Left ventricle myocardium inferior (tissue), 1 donor: ENCODE measurements at regions not wholly inside any gene's neighbourhood (a gene's known extent, or its start where the extent isn't known, plus 50 kb on each side); places are given as distances from the start of the nearest gene placed in this dataset.

ENCODE experiments used
- DNase-seq: peaks from one replicate; pipeline ENCODE4 v3.0.0-alpha.2; 2020
- H3K27ac ChIP-seq: fragments of 200-600 bp; replicated peaks from 2 replicates; pipeline ENCODE4 v1.8.0; 2021
- H3K27me3 ChIP-seq: fragments of 200-600 bp; 2 replicates; pipeline ENCODE4 v1.8.0; 2021; ENCODE audit warnings: low read depth
- H3K36me3 ChIP-seq: fragments of 200-600 bp; 2 replicates; pipeline ENCODE4 v1.8.0; 2021
- H3K4me1 ChIP-seq: fragments of 200-600 bp; 2 replicates; pipeline ENCODE4 v1.8.0; 2021
- H3K4me3 ChIP-seq: fragments of 200-600 bp; 2 replicates; pipeline ENCODE4 v1.8.0; 2021; ENCODE audit warnings: mild to moderate bottlenecking, moderate library complexity
- H3K9me3 ChIP-seq: fragments of 200-600 bp; replicated peaks from 2 replicates; pipeline ENCODE4 v1.8.0; 2021
- intact Hi-C: fragments of 100-400 bp; cut with micrococcal nuclease; formaldehyde crosslinking; loops from one replicate; pipeline ENCODE4 v1.11.0; 2022
- TF ChIP-seq, protein P1 (sequence below): fragments of 200-600 bp; IDR thresholded peaks from 2 replicates; pipeline ENCODE4 v1.8.0; 2021; ENCODE audit warnings: antibody characterized with exemption, mild to moderate bottlenecking, borderline replicate concordance
- donor health status: DM: no; HTN: yes; CAD: no; lungs with severe emphysema.

DNA sequence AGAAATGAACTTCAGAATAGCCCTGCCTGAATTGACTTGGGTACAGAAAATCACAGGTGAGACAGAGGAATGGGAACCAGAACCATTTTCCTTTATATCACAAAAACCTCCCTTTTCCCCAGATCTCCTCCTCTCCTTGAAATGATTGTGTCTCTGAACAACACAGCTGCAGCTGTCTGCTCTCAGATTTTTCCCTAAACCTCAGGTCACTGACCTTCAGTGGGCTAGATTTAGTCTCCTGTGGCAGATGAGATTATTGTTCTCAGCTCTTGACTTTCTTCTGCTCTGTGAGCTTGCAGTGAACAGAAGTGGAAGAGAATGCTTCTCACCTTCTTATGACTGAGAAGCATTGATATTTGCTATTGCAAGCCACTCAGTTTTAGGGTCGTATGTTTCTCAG, 92.3 kb upstream of the FAM20A start:
- Histone ChIP-seq H3K4me3 (no peak overlapping the region), H3K4me1 (no peaks in the 10 kb centered on the region), H3K9me3 (no peaks in the 10 kb centered on the region), H3K27me3 (no peaks in the 10 kb centered on the region), H3K27ac (no peak overlapping the region), H3K36me3 (no peaks in the 10 kb centered on the region)
- TF ChIP-seq, protein P1, sequence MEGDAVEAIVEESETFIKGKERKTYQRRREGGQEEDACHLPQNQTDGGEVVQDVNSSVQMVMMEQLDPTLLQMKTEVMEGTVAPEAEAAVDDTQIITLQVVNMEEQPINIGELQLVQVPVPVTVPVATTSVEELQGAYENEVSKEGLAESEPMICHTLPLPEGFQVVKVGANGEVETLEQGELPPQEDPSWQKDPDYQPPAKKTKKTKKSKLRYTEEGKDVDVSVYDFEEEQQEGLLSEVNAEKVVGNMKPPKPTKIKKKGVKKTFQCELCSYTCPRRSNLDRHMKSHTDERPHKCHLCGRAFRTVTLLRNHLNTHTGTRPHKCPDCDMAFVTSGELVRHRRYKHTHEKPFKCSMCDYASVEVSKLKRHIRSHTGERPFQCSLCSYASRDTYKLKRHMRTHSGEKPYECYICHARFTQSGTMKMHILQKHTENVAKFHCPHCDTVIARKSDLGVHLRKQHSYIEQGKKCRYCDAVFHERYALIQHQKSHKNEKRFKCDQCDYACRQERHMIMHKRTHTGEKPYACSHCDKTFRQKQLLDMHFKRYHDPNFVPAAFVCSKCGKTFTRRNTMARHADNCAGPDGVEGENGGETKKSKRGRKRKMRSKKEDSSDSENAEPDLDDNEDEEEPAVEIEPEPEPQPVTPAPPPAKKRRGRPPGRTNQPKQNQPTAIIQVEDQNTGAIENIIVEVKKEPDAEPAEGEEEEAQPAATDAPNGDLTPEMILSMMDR, result no peak
- intact Hi-C loops, result no loop called here
- DNase-seq, result no peak

DNA sequence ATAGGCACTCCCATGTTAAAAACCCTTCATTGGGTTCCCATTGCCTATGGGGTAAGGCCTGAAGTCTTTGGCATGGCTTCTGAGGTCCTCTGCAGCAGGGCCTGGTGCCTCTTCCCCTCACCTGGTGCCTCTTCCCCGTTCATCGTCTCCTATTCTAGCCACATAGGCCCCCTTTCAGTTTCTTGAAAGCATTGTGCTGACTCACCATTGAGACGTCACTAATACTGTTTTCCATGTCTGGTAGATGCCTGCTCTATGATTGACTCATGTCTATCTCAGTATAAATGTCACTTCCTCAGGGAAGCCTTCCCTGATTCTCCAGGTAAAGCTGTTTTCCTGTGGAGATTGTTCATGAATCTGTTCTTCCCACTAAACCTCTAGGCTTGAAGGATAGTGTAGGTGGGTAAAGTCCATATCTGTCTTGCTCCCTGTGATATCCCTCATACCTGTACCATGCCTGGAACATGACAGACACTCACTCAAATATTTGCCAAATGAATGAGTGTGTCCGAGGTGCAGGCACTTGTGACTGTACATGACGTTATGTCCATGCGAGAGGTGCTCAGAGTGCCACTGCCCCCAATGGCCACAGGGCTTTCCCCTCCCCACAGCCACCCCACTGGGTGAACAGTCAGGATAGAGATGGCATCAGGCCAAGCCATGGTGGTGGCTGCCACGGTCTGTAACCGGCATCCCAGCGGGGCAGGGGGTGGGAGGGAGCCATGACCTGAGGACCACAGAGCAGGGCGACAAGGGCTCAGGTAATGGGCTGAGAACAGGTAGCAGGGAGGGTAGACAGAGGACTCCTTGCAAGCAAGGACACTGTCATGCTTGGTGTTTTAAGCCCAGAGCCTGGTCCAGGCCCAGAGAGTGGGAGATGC, 85.2 kb upstream of the FAM20A start:
- intact Hi-C loops, result no loop called here
- Histone ChIP-seq H3K27ac (peak overlapping the region; percentile 60), H3K4me1 (peaks cover 14% of the 10 kb centered on the region), H3K4me3 (no peak overlapping the region), H3K9me3 (no peaks in the 10 kb centered on the region), H3K27me3 (no peaks in the 10 kb centered on the region), H3K36me3 (no peaks in the 10 kb centered on the region)
- TF ChIP-seq, protein P1, result no peak
- no peak for DNase-seq

DNA sequence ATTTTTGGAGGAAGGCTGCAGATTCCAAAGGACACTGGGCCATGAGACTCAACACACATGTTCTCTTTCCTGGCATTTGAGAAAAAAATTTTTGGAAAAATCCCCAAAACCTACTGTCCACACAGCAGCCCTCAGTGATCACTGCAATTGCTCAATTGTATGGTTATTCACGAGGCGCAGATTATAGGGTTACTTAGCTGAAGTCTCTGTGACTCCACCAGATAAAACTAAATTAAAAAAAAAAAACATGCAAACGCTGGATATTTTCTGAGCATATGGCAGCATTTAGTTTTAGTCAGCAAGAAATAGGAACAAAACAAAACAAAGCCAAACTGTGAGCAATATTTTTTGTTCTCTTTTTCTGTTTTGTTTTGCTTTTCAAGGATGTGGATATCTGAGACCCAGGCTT, 83.8 kb upstream of the FAM20A start:
- TF ChIP-seq, protein P1, result no peak
- H3K9me3 ChIP-seq, result no peaks in the 10 kb centered on the region
- no peaks in the 10 kb centered on the region for H3K27me3 ChIP-seq
- intact Hi-C loops, result no loop called here
- H3K36me3 ChIP-seq, result no peaks in the 10 kb centered on the region
- H3K4me1 ChIP-seq, result peaks cover 14% of the 10 kb centered on the region
- DNase-seq, result no peak
- no peak overlapping the region for H3K4me3 ChIP-seq
- peak overlapping the region; percentile 60 for H3K27ac ChIP-seq

DNA sequence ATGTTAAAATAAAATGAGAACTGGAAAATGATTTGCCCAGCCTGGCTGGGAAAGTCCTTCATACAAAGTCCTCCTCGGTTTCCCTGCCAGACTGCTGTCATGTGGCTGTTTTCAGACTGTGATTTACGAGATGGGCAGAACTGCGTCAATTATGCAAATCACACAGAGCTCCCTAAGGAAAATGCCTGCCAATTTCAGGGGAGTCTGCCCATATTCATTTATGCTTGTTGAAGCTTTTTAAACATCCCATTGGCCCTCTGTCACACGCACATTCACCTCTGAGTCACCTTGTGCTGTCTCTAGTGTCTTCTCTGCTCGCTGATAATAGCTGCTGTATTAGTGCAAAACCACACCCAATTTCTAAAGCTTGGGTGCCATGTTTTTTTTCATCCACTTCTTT, 81.7 kb upstream of the FAM20A start:
- no peaks in the 10 kb centered on the region for H3K36me3 ChIP-seq
- TF ChIP-seq, protein P1, result no peak
- H3K27me3 ChIP-seq, result no peaks in the 10 kb centered on the region
- H3K9me3 ChIP-seq, result no peaks in the 10 kb centered on the region
- no peak overlapping the region for H3K27ac ChIP-seq
- H3K4me1 ChIP-seq, result peaks cover 14% of the 10 kb centered on the region
- intact Hi-C loops, result no loop called here
- DNase-seq, result no peak
- H3K4me3 ChIP-seq, result no peak overlapping the region

DNA sequence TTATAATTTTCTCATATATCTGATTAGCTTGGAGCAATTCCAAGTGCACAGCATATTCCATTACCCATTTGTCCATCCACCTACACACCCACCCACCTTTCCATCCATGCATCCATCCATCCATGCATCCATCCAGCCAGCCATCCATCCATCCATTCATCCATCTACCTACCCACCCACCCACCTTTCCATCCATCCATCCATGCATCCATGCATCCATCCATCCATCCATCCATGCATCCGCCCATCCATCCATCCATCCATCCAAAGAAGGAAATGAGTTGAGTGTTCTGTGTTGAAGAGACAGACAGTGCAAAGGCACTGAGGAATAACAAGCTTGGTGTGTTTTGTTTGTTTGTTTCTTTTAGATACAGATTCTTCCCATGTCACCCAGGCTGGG, 78.7 kb upstream of the FAM20A start:
- H3K4me1 ChIP-seq, result peaks cover 4% of the 10 kb centered on the region
- no peak overlapping the region for H3K4me3 ChIP-seq
- H3K9me3 ChIP-seq, result no peaks in the 10 kb centered on the region
- H3K27me3 ChIP-seq, result no peaks in the 10 kb centered on the region
- intact Hi-C loops, result no loop called here
- TF ChIP-seq, protein P1, result no peak
- H3K27ac ChIP-seq, result no peak overlapping the region
- DNase-seq, result no peak
- H3K36me3 ChIP-seq, result no peaks in the 10 kb centered on the region
